CD4-positive, alpha-beta T cell (primary cell): ENCODE measurements at regions not wholly inside any gene's neighbourhood (a gene's known extent, or its start where the extent isn't known, plus 50 kb on each side); places are given as distances from the start of the nearest gene placed in this dataset.

ENCODE experiments used
- ATAC-seq: fragments of 200-7000 bp; cut with Tn5 transposase; one replicate; pipeline ENCODE4 v1.10.0; 2022; ENCODE audit warnings: mild to moderate bottlenecking; ENCODE audit not compliant: poor library complexity
- CTCF ChIA-PET: fragments of 350-600 bp; sonication (Branson Sonifier 250); formaldehyde crosslinking; loops from one replicate; lab custom pipeline; 2021; ENCODE audit warnings: antibody characterized with exemption, inconsistent platforms; lab: Charles Lee
- POLR2A ChIA-PET: fragments of 350-600 bp; sonication (Branson Sonifier 250); formaldehyde crosslinking; loops from one replicate; lab custom pipeline; 2021; ENCODE audit warnings: antibody characterized with exemption, inconsistent platforms; lab: Charles Lee
- DNase-seq, 14 experiments: peaks; one replicate each; pipeline ENCODE4 v3.0.0-alpha.2; 2013 to 2020; ENCODE audit warnings: mixed read lengths in 2 of 14
- H3K27ac ChIP-seq, 2 donors: one replicate each; pipeline versions ENCODE4 v1.5.1 to v1.7.0; 2013; ENCODE audit warnings: low read length in 2 of 2, low read depth in 1 of 2, mild to moderate bottlenecking in 1 of 2
- H3K27me3 ChIP-seq, 2 experiments: 1 replicate in 1 of 2; 2 replicates in 1 of 2; pipeline versions ENCODE4 v1.6.1 to v1.7.0; 2013; ENCODE audit warnings: low read length in 2 of 2, control low read depth in 1 of 2, mild to moderate bottlenecking in 1 of 2, moderate library complexity in 1 of 2; ENCODE audit not compliant: insufficient read depth in 2 of 2, control insufficient read depth in 1 of 2
- H3K36me3 ChIP-seq: one replicate; pipeline ENCODE4 v1.6.1; 2013; ENCODE audit warnings: low read length, control low read depth; ENCODE audit not compliant: insufficient read depth
- H3K4me1 ChIP-seq: one replicate; pipeline ENCODE4 v1.6.1; 2013; ENCODE audit warnings: low read length, control low read depth; ENCODE audit not compliant: insufficient read depth
- H3K4me3 ChIP-seq: one replicate; pipeline ENCODE4 v1.5.1; 2013; ENCODE audit warnings: mild to moderate bottlenecking, low read length, moderate library complexity
- H3K9me3 ChIP-seq, 2 experiments: 1 replicate in 1 of 2; 2 replicates in 1 of 2; pipeline versions ENCODE4 v1.6.1 to v1.7.0; 2013; ENCODE audit warnings: low read length in 2 of 2, mild to moderate bottlenecking in 2 of 2, control low read depth in 1 of 2, moderate library complexity in 1 of 2; ENCODE audit not compliant: control insufficient read depth in 1 of 2, insufficient read depth in 1 of 2
- H3K27ac Mint-ChIP-seq: one replicate; pipeline ENCODE4 v1.8.0; 2020; ENCODE audit warnings: mixed read lengths
- H3K27me3 Mint-ChIP-seq: one replicate; pipeline ENCODE4 v1.8.0; 2021; ENCODE audit warnings: mixed read lengths
- H3K36me3 Mint-ChIP-seq: one replicate; pipeline ENCODE4 v1.8.0; 2021; ENCODE audit warnings: low read depth, mixed read lengths
- H3K4me1 Mint-ChIP-seq: one replicate; pipeline ENCODE4 v1.8.0; 2021; ENCODE audit warnings: low read depth, mixed read lengths
- H3K4me3 Mint-ChIP-seq: one replicate; pipeline ENCODE4 v1.8.0; 2020; ENCODE audit warnings: mild to moderate bottlenecking, mixed read lengths
- H3K9me3 Mint-ChIP-seq: one replicate; pipeline ENCODE4 v1.8.0; 2020; ENCODE audit warnings: mixed read lengths
- intact Hi-C, 2 experiments: fragments of 100-400 bp; cut with DNase I in 1 of 2; cut with micrococcal nuclease in 1 of 2; formaldehyde crosslinking; loops; one replicate each; pipeline versions ENCODE4 v1.15.1 to v1.9.0; 2023 to 2025; cut with DNase I, micrococcal nuclease
- TF ChIP-seq, protein P1 (sequence below): fragments of 200-600 bp; IDR thresholded peaks from one replicate; pipeline ENCODE4 v1.8.0; 2022; ENCODE audit warnings: antibody characterized with exemption, mild to moderate bottlenecking

GRCh38 chr1:97014426-97014825, 292.8 kb downstream of the PTBP2 start:
- H3K27ac ChIP-seq, result no peak overlapping the region
- H3K4me1 ChIP-seq, result no peaks in the 10 kb centered on the region
- H3K27me3 ChIP-seq, result peaks cover 0 to 4% of the 10 kb centered on the region in 2 experiments
- ATAC-seq (no peak), DNase-seq (no peak)
- Mint-ChIP-seq H3K27ac (no peak overlapping the region), H3K4me3 (no peak overlapping the region), H3K9me3 (no peaks in the 10 kb centered on the region), H3K27me3 (peaks cover 16% of the 10 kb centered on the region), H3K36me3 (no peaks in the 10 kb centered on the region), H3K4me1 (no peaks in the 10 kb centered on the region)
- TF ChIP-seq, protein P1, sequence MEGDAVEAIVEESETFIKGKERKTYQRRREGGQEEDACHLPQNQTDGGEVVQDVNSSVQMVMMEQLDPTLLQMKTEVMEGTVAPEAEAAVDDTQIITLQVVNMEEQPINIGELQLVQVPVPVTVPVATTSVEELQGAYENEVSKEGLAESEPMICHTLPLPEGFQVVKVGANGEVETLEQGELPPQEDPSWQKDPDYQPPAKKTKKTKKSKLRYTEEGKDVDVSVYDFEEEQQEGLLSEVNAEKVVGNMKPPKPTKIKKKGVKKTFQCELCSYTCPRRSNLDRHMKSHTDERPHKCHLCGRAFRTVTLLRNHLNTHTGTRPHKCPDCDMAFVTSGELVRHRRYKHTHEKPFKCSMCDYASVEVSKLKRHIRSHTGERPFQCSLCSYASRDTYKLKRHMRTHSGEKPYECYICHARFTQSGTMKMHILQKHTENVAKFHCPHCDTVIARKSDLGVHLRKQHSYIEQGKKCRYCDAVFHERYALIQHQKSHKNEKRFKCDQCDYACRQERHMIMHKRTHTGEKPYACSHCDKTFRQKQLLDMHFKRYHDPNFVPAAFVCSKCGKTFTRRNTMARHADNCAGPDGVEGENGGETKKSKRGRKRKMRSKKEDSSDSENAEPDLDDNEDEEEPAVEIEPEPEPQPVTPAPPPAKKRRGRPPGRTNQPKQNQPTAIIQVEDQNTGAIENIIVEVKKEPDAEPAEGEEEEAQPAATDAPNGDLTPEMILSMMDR, result no peak
- intact Hi-C loops, result no loop called here
- no peaks in the 10 kb centered on the region for H3K36me3 ChIP-seq
- H3K9me3 ChIP-seq, result no peaks in the 10 kb centered on the region
- ChIA-PET POLR2A (no interaction called here), CTCF (no interaction called here)
- no peak overlapping the region for H3K4me3 ChIP-seq

GRCh38 chr1:97017895-97018294, 296.3 kb downstream of the PTBP2 start:
- ATAC-seq, result no peak
- Mint-ChIP-seq H3K27ac (no peak overlapping the region), H3K27me3 (peaks cover 25% of the 10 kb centered on the region), H3K4me3 (no peak overlapping the region), H3K4me1 (no peaks in the 10 kb centered on the region), H3K9me3 (no peaks in the 10 kb centered on the region), H3K36me3 (no peaks in the 10 kb centered on the region)
- CTCF ChIA-PET, result interaction anchor here (1.0 kb wide), 1 partner anchor 9 kb away, joined by 3 read pairs; no protein-coding TSS in a partner anchor
- Histone ChIP-seq H3K4me3 (no peak overlapping the region), H3K9me3 (no peaks in the 10 kb centered on the region), H3K27ac (no peak overlapping the region), H3K27me3 (peaks cover 0 to 4% of the 10 kb centered on the region in 2 experiments), H3K4me1 (no peaks in the 10 kb centered on the region), H3K36me3 (no peaks in the 10 kb centered on the region)
- intact Hi-C loops, result no loop called here
- TF ChIP-seq, protein P1, result no peak
- POLR2A ChIA-PET, result no interaction called here
- DNase-seq, result no peak
